HUES48 (cell line): ENCODE measurements at regions not wholly inside any gene's neighbourhood (a gene's known extent, or its start where the extent isn't known, plus 50 kb on each side); places are given as distances from the start of the nearest gene placed in this dataset.

Experiments used
- H3K27ac ChIP-seq: one replicate; pipeline ENCODE4 v1.7.0; 2013; ENCODE audit warnings: low read depth, low read length, inconsistent platforms
- H3K27me3 ChIP-seq: 2 replicates; pipeline ENCODE4 v1.6.1; 2013; ENCODE audit warnings: mild to moderate bottlenecking, low read length; ENCODE audit not compliant: control insufficient read depth, insufficient read depth
- H3K36me3 ChIP-seq: 2 replicates; pipeline ENCODE4 v1.6.1; 2013; ENCODE audit warnings: low read length; ENCODE audit not compliant: control insufficient read depth, insufficient read depth
- H3K4me1 ChIP-seq: 2 replicates; pipeline ENCODE4 v1.6.1; 2013; ENCODE audit warnings: mild to moderate bottlenecking, low read length; ENCODE audit not compliant: control insufficient read depth, insufficient read depth
- H3K4me3 ChIP-seq: 2 replicates; pipeline ENCODE4 v1.5.1; 2013; ENCODE audit warnings: mild to moderate bottlenecking, low read depth, low read length
- H3K9ac ChIP-seq: 2 replicates; pipeline ENCODE4 v1.6.1; 2013; ENCODE audit warnings: mild to moderate bottlenecking, low read depth, low read length, moderate library complexity
- H3K9me3 ChIP-seq: 2 replicates; pipeline ENCODE4 v1.6.1; 2013; ENCODE audit warnings: low read length; ENCODE audit not compliant: control insufficient read depth, insufficient read depth

DNA sequence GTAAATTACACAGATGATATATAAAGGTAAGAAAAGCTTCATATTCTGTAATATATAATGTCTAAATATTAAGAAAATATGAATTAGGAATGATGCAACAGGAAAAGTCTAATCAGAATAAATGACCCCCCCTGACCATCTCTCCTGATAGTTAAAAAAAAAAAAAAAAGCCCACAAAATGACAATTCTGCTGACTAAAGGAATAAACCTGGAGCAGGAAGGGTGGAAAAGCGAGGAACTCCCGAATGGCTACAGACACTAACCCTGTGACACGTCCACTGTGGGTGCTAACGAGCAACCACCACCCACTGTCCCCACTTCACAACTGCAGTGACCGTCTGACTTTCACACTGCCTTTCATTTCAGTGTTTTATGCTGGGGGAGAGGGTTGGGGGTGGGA lies 67.6 kb upstream of the FOXQ1 start:
- no peaks in the 10 kb centered on the region for H3K9me3 ChIP-seq
- no peaks in the 10 kb centered on the region for H3K27me3 ChIP-seq
- no peaks in the 10 kb centered on the region for H3K36me3 ChIP-seq
- peaks cover 7% of the 10 kb centered on the region; the same call in 1 of the 2 replicates for H3K4me1 ChIP-seq
- no peak overlapping the region for H3K27ac ChIP-seq
- H3K4me3 ChIP-seq, result no peak overlapping the region
- H3K9ac ChIP-seq, result no peak overlapping the region

DNA sequence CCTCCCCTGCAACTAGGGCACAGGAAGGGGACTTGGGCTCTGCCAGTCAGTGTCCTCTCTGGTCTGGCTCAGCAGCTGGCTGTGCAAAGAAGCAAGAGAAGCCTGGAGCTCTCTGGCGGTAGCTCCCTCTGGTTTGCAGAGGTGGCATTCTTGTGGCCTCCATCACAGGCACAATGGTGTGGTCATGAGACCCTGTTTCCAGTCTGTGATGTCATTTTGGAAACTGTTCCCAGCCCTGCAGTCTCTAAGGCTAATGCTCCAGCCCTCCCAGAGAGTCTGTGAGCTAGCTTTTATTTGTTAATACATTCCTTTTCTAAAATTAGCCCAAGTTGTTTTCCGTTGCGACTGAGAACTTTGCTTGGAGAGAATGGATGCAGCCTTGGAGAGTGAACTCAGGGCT lies 69.5 kb upstream of the FOXQ1 start:
- H3K27me3 ChIP-seq, result no peaks in the 10 kb centered on the region
- H3K4me3 ChIP-seq, result no peak overlapping the region
- H3K9ac ChIP-seq, result no peak overlapping the region
- no peak overlapping the region for H3K27ac ChIP-seq
- H3K36me3 ChIP-seq, result no peaks in the 10 kb centered on the region
- peaks cover 7% of the 10 kb centered on the region; the same call in 1 of the 2 replicates for H3K4me1 ChIP-seq
- no peaks in the 10 kb centered on the region for H3K9me3 ChIP-seq

DNA sequence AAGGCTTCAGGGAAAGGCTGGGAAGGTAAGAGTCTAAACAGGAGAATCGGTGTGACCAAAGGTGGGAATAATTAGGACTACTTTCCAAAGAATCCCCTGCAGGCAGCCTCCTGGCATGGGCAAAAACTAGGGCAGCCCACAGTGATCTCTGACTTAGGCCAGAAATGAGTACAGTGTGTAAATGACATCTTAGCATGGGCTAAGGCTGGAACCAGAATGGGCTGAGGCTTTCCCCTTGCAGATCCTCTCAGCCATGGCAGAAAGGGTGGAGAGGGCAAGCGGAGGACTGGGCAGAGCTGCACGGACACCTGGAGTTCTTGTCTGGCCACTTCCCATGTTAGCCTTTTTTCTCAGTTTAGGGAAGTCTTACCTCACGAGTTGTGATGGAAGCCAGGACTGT lies 69.9 kb upstream of the FOXQ1 start:
- H3K4me3 ChIP-seq, result no peak overlapping the region
- no peak overlapping the region for H3K27ac ChIP-seq
- H3K9ac ChIP-seq, result no peak overlapping the region
- H3K36me3 ChIP-seq, result no peaks in the 10 kb centered on the region
- no peaks in the 10 kb centered on the region for H3K9me3 ChIP-seq
- H3K4me1 ChIP-seq, result peaks cover 7% of the 10 kb centered on the region; the same call in 1 of the 2 replicates
- no peaks in the 10 kb centered on the region for H3K27me3 ChIP-seq

DNA sequence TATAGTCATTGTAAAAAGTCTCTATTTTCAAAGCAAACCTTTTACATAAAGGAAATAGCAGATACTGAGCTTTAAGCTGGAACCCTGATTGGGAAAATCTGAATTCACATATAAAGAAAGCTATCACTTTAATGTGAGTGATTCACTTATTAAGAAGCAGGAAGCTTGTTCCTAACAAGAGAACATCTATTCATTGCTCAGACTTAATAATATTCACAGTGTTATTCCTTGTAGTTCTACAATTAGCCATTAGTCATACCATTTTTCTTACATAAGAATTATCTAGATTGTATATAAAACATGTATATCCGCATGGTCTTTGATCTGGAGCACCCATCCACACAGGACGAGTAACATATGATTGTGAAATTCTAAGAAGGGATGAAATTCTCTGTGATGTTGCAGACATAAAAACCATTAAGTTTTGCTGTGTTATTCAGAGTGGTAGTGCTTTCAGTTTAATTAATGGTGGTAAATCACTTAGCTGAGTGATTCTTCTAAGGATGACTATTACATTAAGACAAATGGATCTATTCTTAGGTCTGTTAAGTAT lies 71.1 kb upstream of the FOXQ1 start:
- no peaks in the 10 kb centered on the region for H3K27me3 ChIP-seq
- H3K4me3 ChIP-seq, result no peak overlapping the region
- H3K27ac ChIP-seq, result no peak overlapping the region
- H3K4me1 ChIP-seq, result peaks cover 7% of the 10 kb centered on the region; the same call in 1 of the 2 replicates
- H3K9ac ChIP-seq, result no peak overlapping the region
- H3K9me3 ChIP-seq, result no peaks in the 10 kb centered on the region
- H3K36me3 ChIP-seq, result no peaks in the 10 kb centered on the region

DNA sequence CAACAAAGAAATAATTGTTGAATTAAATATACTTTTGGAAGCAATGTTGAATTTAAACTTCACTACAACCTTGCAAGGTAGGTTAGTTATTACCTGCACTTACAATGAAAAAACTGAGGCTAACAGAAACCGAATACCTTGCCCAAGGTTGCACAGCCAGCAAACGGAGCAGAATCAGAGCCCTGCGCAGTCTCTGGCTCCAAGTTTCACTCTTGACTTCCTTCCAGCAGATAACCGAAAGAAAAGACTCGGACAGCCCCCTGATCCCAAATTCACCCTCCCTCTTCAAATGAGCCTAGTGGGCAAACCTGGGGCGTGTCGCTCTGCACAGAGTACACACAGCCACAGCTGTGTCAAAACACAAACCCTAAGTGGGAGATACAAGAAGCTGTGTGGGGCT lies 72.1 kb upstream of the FOXQ1 start:
- no peaks in the 10 kb centered on the region for H3K36me3 ChIP-seq
- H3K9ac ChIP-seq, result no peak overlapping the region
- H3K9me3 ChIP-seq, result no peaks in the 10 kb centered on the region
- H3K4me3 ChIP-seq, result no peak overlapping the region
- peaks cover 4% of the 10 kb centered on the region; the same call in 1 of the 2 replicates for H3K4me1 ChIP-seq
- H3K27me3 ChIP-seq, result no peaks in the 10 kb centered on the region
- H3K27ac ChIP-seq, result no peak overlapping the region

DNA sequence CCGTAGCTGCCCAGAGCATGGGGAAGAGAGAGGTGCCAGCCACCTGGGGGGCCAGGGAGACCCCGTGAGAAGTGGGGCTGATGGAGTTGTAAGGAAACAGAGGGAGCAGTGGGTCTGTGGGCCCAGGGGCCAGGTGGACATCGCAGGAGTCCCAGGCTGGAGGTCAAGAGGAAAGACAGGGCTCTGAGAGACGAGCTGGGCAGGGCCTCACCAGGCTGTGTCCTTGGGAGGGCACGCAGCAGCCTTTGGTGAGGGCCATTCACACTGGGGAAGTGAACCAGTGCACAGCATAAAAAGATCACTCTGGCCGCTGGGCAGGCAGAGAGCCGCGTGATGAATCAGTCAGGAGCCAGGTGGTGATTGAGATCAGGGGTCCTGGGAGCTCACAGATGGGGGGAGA lies 73.9 kb upstream of the FOXQ1 start:
- Histone ChIP-seq H3K9me3 (no peaks in the 10 kb centered on the region), H3K9ac (no peak overlapping the region)

DNA sequence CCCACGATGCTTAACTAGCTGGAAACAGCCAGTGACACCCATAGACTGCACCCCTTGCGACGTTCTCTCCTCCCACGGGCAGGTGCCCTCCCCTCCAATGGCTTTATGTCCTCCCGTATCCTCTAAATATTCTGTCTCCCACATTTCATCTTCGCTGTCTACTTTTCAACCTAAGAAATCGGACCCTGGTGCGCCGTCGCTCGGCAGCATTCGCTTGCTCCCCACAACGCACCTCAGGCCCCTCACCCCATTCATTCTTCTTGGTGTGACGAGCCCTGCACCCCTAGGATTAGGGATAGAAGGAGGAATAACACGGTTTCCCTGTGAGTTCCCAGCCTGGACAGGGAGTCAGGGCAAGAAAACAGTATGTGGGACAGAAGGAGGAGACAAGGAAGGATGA lies 74.3 kb upstream of the FOXQ1 start:
- Histone ChIP-seq H3K9ac (no peak overlapping the region), H3K36me3 (no peaks in the 10 kb centered on the region), H3K4me1 (peaks cover 4% of the 10 kb centered on the region; the same call in 1 of the 2 replicates), H3K27me3 (no peaks in the 10 kb centered on the region), H3K27ac (no peak overlapping the region), H3K9me3 (no peaks in the 10 kb centered on the region), H3K4me3 (no peak overlapping the region)

More for the DNA sequence above, 73.9 kb upstream of the FOXQ1 start:
- no peak overlapping the region for H3K4me3 ChIP-seq
- H3K27ac ChIP-seq, result no peak overlapping the region
- H3K4me1 ChIP-seq, result peaks cover 4% of the 10 kb centered on the region; the same call in 1 of the 2 replicates
- no peaks in the 10 kb centered on the region for H3K27me3 ChIP-seq
- H3K36me3 ChIP-seq, result no peaks in the 10 kb centered on the region

DNA sequence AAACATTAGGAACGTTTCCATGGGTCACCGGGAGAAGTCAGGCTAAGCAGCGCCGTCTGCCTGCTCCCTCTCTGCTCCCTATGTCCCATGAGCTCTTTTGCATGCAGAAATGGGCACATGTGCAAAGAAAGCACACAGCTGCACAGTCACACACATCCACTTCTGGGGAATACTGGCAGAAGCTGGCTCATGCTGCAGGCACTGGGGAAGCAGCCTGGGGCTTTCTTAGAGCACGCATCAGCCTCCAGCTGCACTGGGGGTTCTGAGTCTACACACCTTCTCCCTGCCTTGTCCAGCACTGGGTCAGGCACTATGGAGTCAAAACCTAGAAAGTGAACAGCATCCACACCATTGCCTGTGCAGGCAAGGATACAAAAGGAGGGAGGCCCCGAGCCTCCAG lies 76.1 kb upstream of the FOXQ1 start:
- Histone ChIP-seq H3K4me3 (no peak overlapping the region), H3K27ac (no peak overlapping the region), H3K9me3 (no peaks in the 10 kb centered on the region), H3K9ac (no peak overlapping the region), H3K4me1 (no peaks in the 10 kb centered on the region), H3K27me3 (no peaks in the 10 kb centered on the region), H3K36me3 (no peaks in the 10 kb centered on the region)

DNA sequence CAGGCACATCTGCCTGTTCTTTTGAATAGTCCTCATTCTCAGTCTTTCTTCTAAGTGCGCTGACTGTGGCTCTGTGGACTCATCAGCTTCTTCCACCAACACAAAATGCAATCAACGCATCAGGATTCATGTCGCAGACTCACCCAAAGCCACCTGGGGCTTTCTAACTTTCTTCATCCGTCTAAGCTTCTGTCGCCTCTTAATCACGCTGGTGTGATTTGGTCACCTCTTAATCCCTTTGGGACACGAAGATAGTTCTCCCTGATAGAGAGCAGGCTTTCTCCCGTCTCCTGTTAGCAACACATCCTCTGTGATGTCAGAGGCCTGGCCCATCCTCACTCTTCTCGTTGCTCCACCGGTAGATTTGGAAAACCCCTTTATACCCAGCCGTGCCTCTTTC lies 78.0 kb upstream of the FOXQ1 start:
- Histone ChIP-seq H3K27ac (no peak overlapping the region), H3K4me1 (no peaks in the 10 kb centered on the region), H3K9me3 (no peaks in the 10 kb centered on the region), H3K9ac (no peak overlapping the region), H3K27me3 (no peaks in the 10 kb centered on the region), H3K36me3 (no peaks in the 10 kb centered on the region), H3K4me3 (no peak overlapping the region)

DNA sequence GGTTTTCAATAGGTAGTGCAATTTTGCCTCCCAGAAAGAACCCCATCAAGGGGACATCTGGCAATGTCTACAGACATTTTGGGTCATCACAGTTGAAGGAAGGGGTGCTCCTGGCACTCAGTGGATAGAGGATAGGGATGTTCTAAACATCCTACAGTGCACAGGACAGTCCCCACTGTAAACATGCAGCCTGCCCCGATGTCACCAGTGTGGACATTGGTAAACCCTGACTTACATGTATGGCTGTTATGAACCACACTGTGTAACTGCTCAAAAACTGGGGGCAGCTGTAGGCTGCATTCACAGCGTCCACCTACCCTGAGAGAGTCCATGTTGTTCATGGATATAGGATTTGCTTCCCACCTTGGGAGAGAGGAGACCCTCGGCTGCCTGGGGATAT lies 79.3 kb upstream of the FOXQ1 start:
- H3K9ac ChIP-seq, result no peak overlapping the region
- H3K27me3 ChIP-seq, result no peaks in the 10 kb centered on the region
- H3K36me3 ChIP-seq, result no peaks in the 10 kb centered on the region
- H3K4me1 ChIP-seq, result no peaks in the 10 kb centered on the region
- no peaks in the 10 kb centered on the region for H3K9me3 ChIP-seq
- H3K27ac ChIP-seq, result no peak overlapping the region
- H3K4me3 ChIP-seq, result no peak overlapping the region

DNA sequence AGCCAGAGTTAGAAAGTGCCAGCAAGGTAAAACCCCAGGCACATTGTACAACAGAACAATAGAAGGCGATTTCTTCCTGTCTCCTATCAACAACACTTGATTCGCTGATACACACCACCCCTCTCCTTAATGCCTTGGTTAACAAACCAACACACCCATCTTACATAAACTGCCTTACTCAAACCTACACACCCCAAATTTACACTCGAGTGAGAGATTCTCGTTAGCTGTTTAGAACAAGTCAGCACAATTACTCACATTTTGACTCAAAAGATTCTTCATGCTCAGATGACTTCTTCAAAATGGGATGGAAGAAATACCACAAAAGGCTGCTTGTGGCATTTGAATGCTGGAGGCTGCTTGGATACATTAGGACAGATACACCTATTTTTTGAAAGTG lies 80.0 kb upstream of the FOXQ1 start:
- Histone ChIP-seq H3K9ac (no peak overlapping the region), H3K9me3 (no peaks in the 10 kb centered on the region), H3K4me3 (no peak overlapping the region), H3K27ac (no peak overlapping the region), H3K4me1 (no peaks in the 10 kb centered on the region), H3K27me3 (no peaks in the 10 kb centered on the region), H3K36me3 (no peaks in the 10 kb centered on the region)
